ENCODE measurements at regions not wholly inside any gene's neighbourhood (a gene's known extent, or its start where the extent isn't known, plus 50 kb on each side); places are given as distances from the start of the nearest gene placed in this dataset.

DNA sequence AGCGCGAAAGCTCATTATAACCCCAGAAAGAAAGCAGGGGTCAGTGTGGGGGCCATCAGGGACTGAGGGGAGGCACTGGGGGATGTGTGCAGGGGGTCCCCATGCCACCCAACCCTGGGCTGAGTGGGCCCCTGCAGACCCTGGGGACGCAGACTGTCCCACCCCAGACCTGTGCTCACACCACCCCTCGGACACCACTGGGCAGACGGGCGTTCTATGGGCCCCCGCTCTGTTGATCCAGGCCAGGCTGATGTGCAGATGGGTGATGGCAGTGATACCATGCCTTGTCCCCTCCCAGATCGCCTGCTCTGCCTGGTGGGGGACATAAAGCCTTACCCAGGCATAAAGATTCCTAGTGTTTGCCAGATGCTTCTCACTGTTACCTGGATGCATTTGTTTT is 259.7 kb upstream of the TLE3 start:
- TF ChIP-seq, protein P1, sequence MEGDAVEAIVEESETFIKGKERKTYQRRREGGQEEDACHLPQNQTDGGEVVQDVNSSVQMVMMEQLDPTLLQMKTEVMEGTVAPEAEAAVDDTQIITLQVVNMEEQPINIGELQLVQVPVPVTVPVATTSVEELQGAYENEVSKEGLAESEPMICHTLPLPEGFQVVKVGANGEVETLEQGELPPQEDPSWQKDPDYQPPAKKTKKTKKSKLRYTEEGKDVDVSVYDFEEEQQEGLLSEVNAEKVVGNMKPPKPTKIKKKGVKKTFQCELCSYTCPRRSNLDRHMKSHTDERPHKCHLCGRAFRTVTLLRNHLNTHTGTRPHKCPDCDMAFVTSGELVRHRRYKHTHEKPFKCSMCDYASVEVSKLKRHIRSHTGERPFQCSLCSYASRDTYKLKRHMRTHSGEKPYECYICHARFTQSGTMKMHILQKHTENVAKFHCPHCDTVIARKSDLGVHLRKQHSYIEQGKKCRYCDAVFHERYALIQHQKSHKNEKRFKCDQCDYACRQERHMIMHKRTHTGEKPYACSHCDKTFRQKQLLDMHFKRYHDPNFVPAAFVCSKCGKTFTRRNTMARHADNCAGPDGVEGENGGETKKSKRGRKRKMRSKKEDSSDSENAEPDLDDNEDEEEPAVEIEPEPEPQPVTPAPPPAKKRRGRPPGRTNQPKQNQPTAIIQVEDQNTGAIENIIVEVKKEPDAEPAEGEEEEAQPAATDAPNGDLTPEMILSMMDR (IDR thresholded peaks at IDR 0.05), result no peak
- DNase-seq (ENCODE audit: low spot score) (no peak), ATAC-seq (ENCODE audit: low FRiP score) (no peak)

DNA sequence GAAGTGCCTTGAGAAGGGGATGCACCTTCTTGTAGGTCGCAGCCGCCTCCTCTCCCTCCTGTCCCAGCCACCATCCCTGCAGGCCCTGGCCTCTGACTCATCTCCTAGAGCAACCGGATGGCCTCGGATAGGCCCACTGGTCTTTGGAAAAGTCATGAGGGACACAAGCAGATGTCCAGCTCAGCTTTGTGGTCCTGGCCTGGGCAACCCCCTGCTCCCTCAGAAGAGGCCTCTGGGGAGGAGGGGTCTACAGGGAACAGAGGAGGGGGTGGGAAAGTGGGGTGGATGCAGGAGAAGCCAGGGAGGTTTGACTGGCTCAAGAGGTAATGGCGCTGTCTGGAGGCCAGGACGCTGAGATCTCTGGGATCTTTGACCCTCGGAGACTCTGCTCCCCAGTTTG is 259.2 kb upstream of the TLE3 start:
- TF ChIP-seq, protein P1 (IDR thresholded peaks at IDR 0.05), result no peak
- no peak for DNase-seq (ENCODE audit: low spot score)
- no peak for ATAC-seq (ENCODE audit: low FRiP score)

DNA sequence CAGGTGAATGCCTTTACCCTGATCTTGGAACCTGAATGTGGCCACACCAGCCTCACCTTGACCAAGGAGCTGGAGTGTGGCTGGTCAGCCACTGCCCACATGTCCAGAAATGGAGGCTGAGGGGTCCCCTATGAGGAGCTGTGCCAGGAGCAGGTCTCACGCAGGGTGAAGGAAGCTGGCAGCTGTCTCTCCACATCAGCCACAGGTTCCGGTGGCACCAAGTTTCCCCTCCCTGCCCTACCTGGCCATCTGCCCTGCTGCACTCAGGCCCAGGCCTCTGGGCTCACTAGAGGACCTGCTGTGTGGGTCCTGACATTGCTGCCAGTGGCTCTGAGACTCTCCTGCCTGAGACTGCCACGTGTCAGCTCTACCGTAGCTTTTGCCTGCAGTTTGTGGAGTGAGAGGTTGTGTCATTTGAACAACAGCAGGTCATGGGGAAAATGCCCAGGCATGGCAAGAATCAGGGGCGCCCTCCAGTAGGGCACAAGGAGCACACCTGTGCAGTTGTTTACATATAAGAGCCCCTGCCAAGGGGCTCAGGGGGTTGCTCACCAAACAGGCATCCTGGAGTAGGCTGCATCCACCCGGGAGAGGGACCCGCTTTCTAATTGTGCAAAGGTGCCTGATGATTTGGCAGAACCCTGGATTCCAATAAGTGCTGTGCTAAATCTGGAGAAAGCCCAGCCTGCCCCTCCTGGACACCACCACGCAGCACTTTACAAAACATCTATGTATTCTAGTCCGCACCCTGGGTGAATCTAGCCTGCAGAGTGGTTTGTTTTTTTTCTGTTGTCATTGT is 258.5 kb upstream of the TLE3 start:
- TF ChIP-seq, protein P1 (IDR thresholded peaks at IDR 0.05), result no peak
- DNase-seq (ENCODE audit: low spot score) (no peak), ATAC-seq (ENCODE audit: low FRiP score) (no peak)

DNA sequence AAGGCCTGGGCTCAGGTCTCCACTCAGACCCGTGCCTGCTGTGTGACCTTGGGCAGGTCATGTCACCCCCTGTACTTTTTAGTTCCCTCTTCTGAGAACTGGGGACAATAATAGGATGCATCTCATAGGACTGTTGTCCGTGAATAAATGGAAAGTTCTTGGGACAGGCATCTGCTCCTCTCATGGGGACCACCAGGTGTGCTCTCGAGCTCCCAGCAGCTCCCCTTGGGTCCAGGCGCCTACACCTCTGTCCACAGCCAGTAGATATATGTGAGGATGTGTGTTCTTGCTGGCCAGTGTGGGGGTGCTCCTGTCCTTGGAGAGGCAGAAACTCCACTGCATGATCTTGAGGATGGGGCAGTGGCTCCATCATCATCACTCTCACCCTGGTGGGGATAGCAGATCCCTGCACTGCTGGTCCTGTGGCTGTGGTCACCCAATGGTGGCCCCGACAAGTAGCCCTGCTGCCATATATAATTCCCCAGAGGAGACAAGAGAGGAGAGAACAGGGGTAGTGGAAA is 257.6 kb upstream of the TLE3 start:
- TF ChIP-seq, protein P1 (IDR thresholded peaks at IDR 0.05), result no peak
- no peak for ATAC-seq (ENCODE audit: low FRiP score)
- DNase-seq (ENCODE audit: low spot score), result no peak

DNA sequence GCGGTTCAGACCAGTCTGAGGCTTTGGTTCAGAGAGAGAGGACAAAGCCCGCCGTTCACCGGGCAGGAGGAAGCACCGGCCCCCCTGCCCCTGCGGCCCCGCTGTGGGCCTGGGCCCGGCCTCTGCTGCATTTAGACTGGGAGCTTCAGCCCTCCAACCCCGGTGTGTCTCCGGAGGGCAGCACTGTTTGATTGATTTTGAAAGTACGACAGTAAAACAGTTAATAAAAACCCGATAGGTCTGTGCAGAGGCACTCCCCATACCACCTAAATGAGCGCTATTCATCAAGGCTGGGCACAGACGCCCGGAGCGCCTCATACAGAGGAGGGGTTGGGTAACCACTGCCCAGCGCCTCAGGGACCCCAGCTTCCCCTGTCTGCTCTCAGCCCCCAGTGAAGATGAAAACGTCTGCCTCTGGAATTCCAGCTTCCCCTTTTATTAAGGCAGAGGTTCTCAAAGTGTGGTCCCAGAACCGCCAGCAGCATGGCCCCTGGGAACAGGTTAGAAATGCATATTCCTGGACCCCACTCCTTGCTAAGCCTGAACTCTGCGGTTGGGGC is 256.7 kb upstream of the TLE3 start:
- TF ChIP-seq, protein P1 (IDR thresholded peaks at IDR 0.05), result no peak
- ATAC-seq (ENCODE audit: low FRiP score) (no peak), DNase-seq (ENCODE audit: low spot score) (no peak)

DNA sequence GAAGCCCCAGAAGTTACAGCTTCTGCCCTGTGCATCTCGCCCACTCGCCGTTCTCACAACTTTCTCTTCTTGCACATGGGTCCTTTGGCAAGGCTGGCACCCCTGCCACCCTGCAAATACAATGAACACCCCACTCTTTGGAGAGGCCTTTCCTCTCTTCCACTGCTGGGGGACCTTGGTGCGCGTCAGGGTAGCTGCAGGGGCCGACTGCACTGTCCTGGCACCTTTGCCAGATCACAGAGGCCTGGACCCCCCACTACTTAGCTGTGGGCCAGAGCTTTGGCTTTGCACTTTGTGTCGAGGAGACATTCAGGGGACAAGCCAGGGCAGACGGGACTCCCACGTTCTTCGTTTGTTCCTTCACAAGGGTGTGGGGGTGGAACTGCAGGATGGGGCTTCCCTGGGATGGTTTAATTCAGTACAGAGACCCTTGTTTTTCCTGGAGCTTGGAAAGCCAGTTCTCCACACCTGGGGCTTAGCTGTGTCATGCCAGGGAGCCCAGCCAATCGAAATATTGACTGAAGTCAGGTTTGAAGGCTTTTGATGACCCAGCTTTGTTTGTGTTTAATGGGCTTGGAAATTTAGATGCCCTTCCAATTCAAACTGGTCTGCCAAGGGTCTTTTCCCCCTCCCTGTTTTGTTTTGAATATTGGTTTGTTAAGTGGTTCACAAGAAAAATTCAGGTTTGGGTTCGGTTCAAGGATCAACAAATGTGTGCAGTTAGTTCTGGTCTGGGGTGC is 256.1 kb upstream of the TLE3 start:
- TF ChIP-seq, protein P1 (IDR thresholded peaks at IDR 0.05), result no peak
- ATAC-seq (ENCODE audit: low FRiP score) (no peak), DNase-seq (ENCODE audit: low spot score) (no peak)
